ENCODE measurements at regions not wholly inside any gene's neighbourhood (a gene's known extent, or its start where the extent isn't known, plus 50 kb on each side); places are given as distances from the start of the nearest gene placed in this dataset.

GRCh38 chr16:35642322-35642835, 2183.0 kb downstream of the TP53TG3F start:
- no peak for DNase-seq (ENCODE audit: low spot score)

DNA sequence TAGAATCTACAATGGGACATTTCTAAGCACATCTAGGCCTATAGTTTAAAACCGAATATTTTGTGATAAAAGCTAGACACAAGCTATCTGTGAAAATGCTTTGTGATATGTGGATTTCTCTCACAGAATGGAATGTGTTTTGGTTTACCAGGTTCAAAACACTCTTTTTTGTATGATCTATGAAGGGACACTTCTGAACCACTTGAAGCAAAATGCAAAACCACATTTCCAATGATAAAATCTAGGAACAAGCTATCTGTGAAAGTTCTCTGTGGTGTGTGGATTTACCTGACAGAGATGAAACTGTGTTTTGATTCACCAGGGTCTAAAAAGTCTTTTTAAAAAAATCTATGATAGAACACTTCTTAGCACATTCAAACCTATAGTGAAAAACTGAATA, 2192.4 kb downstream of the TP53TG3F start:
- DNase-seq (ENCODE audit: low spot score) = no peak

- DNase-seq (ENCODE audit: low spot score) = no peak
These were observed 2204.8 kb downstream of the TP53TG3F start for GRCh38 chr16:35664091-35664693.

DNA sequence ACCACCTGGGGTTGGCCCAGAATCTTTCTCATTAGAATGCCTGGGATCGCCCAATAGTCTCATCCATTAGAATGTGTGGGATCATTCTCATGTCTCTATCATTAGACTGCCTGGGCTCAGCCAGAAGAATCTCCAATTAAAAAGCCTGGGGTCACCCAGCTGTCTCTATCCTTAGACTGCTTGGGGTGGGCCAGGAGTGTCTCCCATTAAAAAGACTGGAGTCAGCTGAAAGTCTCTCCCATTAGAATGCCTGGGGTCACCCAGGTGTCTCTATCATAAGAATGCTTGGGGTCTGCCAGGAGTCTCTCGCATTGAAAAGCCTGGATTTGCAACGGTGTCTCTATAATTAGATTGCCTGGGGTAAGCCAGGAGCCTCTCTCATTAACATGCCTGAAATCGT, 2225.7 kb downstream of the TP53TG3F start:
- no peak for DNase-seq (ENCODE audit: low spot score)

- DNase-seq (ENCODE audit: low spot score) = no peak
These were observed 2227.2 kb downstream of the TP53TG3F start for GRCh38 chr16:35686595-35686994.

DNA sequence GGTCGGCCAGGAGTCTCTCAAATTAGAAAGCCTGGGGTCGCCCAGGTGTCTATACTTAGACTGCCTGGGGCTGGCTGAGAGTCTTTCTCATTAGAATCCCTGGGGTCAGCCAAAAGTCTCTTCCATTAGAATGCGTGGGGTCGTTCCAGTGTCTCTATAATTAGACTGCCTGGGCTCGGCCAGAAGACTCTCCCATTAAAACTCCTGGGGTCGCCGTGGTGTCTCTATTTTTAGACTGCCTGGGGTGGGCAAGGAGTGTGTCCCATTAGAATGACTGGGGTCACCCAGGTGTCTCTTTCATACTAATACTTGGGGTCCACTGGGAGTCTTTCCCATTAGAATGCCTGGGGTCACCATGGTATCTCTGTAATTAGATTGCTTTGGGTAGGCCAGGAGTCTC, 2227.7 kb downstream of the TP53TG3F start:
- DNase-seq (ENCODE audit: low spot score) = no peak

- no peak for DNase-seq (ENCODE audit: low spot score)
These were observed 2228.4 kb downstream of the TP53TG3F start for GRCh38 chr16:35687781-35688180.

DNA sequence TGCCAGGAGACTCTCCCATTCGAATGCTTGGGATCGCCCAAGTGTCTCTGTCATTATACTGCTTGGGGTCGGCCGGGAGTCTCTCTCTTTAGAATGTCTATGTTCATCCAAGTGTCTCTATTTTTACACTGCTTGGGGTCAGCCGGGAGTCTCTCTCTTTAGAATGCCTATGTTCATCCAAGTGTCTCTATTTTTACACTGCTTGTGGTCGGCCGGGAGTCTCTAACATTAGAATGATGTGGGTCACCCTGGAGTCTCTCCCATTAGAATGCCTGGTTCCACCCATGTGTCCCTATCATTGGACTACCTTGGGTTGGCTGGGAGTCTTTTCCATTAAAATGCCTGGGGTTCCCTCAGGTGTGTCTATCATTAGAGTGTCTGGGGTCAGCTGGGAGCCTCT, 2230.4 kb downstream of the TP53TG3F start:
- DNase-seq (ENCODE audit: low spot score) = no peak

DNA sequence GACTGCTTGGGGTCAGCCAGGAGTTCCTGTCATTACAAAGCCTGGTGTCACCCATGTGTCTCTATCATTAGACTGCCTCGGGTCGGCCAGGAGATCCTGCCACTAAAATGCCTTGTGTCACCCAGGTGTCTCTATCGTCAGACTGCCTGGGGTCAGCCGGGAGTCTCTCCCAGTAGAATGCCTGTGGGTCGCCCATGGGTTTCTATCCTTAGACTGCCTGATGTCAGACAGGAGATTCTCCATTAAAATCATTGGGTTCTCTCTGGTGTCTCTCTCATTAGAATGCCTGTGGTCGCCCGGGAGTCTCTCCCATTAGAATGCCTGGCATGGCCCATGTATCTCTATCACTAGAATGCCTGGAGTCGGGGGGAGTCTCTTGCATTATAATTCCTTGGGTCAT, 2231.0 kb downstream of the TP53TG3F start:
- no peak for DNase-seq (ENCODE audit: low spot score)

DNA sequence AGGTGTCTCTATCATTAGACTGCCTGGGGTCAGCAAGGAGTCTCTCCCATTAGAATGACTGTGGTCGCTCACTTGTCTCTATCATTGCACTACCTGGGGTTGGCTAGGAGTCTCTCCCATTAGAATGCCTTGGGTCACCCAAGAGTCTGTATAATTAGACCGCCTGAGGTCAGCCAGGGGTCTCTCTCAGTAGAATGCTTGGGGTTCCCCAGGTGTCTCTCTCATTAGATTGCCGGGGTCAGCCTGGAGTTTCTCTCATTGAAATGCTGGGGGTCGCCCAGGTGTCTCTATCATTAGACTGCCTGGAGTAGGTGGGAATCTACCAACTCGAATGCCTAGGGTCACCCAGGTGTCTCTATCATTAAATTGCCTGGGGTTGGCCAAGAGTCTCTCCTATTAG, 2231.6 kb downstream of the TP53TG3F start:
- DNase-seq (ENCODE audit: low spot score) = no peak

GRCh38 chr16:35692824-35693223, 2233.4 kb downstream of the TP53TG3F start:
- DNase-seq (ENCODE audit: low spot score) = no peak

- DNase-seq (ENCODE audit: low spot score) = no peak
These were observed 2247.5 kb downstream of the TP53TG3F start for GRCh38 chr16:35706901-35707300.

DNA sequence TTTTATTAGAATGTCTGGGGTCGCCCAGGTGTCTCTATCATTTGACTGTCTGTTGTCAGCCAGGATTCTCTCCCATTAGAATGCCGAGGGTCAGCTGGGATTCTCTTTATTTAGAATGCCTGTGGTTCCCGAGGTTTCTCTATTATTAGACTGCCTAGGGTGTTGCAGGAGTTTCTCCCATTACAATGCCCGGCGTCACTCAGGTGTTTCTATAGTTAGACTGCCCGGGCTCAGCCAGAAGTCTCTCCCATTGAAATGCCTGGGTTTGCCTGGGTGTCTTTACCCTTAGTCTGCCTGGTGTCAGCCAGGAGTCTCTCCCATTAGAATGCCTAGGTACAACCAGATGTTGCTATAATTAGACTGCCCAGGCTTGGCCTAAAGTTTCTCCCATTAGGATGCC, 2252.0 kb downstream of the TP53TG3F start:
- no peak for DNase-seq (ENCODE audit: low spot score)

GRCh38 chr16:35711958-35712357, 2252.5 kb downstream of the TP53TG3F start:
- DNase-seq (ENCODE audit: low spot score) = no peak

DNA sequence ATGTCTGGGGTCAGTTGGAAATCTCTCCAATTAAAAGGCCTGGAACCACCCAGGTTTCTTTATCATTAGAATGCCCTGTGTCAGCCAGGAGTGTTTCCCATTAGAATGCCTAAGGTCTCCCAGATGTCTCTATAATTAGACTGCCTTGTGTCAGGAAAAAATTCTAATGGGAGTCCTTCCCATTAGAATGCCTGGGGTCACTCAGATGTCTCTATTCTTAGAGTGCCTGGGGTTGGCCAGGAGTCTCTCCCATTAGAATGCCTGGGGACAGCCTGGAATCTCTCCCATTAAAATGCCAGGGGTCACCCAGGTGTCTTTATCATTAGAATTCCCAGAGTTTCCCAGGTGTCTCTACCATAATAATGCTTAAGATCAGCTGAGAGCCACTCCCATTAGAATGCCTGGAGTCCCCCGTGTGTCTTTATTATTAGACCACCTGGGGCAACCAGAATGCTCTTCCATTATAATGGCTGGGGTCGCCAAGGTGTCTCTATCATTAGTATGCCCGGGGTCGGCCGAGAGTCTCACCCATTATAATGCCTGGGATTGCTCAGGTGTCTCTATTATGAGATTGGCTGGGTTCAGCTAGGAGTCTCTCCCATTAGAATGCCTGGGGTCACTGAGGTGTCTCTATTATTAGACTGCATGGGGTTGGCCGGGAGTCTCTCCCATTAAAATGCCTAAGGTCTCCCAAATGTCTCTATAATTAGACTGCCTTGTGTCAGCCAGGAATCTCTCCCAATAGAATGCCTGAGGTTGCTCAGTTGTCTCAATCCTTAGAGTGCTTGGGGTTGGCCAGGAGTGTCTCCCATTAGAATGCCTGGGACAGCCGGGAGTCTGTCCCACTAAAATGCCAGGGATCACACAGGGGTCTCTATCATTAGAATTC, 2254.6 kb downstream of the TP53TG3F start:
- no peak for DNase-seq (ENCODE audit: low spot score)

DNA sequence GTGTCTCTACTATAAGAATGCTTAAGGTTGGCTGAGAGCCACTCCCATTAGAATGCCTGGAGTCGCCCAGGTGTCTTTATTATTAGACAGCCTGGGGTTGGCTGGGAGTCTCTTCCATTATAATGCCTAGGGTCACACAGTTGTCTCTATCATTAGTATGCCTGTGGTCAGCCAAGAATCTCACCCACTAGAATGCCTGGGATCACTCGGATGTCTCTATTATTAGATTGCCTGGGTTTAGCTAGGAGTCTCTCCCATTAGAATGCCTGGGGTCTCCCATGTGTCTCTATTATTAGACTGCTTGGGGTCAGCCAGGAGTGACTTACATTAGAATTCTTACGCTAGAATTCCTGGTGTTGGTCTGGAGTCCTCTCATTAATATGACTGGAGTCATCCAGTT, 2255.3 kb downstream of the TP53TG3F start:
- DNase-seq (ENCODE audit: low spot score) = no peak

- no peak for DNase-seq (ENCODE audit: low spot score)
These were observed 2265.1 kb downstream of the TP53TG3F start for GRCh38 chr16:35724551-35724950.

GRCh38 chr16:35725949-35726348, 2266.5 kb downstream of the TP53TG3F start:
- no peak for DNase-seq (ENCODE audit: low spot score)

DNA sequence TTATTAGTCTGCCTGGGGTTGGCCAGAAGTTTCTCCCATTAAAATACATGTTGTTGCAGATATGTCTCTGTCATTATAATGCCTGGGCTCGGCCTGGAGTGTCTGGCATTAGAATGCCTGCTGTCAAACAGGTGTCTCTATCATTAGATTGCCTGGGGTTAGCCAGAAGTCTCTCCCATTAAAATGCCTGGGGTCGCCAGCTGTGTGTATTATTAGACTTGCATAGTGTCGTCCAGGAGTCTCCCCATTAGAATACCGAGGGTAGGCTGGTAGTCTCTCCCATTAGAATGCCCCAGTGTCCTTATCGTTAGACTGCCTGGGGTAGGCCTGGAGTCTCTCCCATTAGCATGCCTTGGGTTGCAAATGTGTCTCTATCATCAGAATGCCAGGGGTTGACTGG, 2270.8 kb downstream of the TP53TG3F start:
- DNase-seq (ENCODE audit: low spot score) = no peak

DNA sequence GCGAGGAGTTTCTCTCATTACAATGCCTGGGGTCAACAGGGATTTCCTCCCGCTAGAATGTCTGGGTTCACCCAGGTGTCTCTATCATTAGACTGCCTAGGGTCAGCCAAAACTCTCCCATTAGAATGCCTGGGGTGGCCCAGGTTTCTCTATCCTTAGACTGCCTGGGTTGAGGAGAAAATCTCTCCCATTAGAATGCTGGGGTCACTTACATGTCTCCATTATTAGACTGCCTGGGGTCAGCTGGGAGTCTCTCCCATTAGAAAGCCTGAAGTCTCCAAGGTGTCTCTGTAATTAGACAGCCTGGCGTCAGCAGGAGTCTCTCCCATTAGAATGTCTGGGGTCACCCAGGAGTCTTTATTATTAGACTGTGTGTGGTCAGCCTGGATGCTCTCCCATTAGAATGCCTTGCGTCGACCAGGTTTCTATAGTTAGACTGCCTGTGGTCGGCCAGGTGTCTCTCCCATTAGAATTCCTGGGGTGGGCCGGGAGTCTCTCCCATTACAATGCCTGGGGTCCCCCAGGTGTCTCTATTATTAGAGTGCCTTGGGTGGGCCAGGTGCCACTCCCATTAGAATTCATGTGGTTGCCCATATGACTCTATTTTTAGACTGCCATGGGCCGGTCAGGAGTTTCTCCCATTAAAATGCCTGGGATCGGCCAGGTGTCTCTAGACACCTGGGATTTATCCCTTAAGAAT, 2272.1 kb downstream of the TP53TG3F start:
- DNase-seq (ENCODE audit: low spot score) = no peak

GRCh38 chr16:35732046-35732810, 2272.8 kb downstream of the TP53TG3F start:
- no peak for DNase-seq (ENCODE audit: low spot score)
